ENCODE measurements at regions not wholly inside any gene's neighbourhood (a gene's known extent, or its start where the extent isn't known, plus 50 kb on each side); places are given as distances from the start of the nearest gene placed in this dataset.

DNA sequence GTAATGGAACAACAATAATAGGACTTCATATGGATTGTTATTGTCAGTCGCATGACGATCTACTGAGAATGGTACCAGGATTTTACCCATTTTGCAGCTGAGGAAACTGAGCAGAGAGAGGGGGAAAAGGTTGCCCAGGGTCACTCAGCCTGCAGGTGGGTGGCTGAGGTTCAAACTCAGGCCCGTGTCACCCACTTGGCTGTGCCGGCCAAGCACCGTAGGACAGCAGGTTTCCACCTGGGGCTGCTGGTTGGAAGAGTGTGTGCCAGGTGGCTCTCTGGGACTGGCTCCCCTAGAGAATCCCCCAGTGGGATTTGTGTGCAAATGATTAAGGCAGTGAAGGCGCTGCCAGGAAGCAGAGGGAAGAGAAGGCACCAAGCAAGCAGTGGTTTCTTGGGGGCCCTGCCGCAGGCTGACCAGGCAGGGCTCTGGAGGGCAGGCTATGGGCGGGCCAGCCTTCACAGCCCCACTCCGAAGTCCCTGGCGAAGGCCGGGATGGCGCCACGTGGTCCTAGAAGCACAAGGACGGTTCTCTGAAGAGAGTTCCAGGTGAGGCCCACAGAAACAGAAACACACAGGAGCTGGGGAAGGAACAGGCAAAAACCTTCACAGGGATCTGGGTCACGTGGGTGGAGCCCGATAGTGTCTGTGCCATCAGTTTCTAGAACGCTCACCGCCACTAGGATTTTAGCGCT lies 163.5 kb downstream of the IRF8 start:
- Histone ChIP-seq H3K9me3 (no peaks in the 10 kb centered on the region), H3K4me3 (no peak overlapping the region), H3K4me1 (no peaks in the 10 kb centered on the region), H3K36me3 (no peaks in the 10 kb centered on the region), H3K27me3 (no peaks in the 10 kb centered on the region), H3K27ac (no peak overlapping the region)
- TF ChIP-seq, protein P1, sequence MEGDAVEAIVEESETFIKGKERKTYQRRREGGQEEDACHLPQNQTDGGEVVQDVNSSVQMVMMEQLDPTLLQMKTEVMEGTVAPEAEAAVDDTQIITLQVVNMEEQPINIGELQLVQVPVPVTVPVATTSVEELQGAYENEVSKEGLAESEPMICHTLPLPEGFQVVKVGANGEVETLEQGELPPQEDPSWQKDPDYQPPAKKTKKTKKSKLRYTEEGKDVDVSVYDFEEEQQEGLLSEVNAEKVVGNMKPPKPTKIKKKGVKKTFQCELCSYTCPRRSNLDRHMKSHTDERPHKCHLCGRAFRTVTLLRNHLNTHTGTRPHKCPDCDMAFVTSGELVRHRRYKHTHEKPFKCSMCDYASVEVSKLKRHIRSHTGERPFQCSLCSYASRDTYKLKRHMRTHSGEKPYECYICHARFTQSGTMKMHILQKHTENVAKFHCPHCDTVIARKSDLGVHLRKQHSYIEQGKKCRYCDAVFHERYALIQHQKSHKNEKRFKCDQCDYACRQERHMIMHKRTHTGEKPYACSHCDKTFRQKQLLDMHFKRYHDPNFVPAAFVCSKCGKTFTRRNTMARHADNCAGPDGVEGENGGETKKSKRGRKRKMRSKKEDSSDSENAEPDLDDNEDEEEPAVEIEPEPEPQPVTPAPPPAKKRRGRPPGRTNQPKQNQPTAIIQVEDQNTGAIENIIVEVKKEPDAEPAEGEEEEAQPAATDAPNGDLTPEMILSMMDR (IDR thresholded peaks at IDR 0.05), result no peak
- DNase-seq, result peak in 1 of 4 donors; percentile 53
- no peak for ATAC-seq
- intact Hi-C loops (cut with DNase I), result no loop called here

DNA sequence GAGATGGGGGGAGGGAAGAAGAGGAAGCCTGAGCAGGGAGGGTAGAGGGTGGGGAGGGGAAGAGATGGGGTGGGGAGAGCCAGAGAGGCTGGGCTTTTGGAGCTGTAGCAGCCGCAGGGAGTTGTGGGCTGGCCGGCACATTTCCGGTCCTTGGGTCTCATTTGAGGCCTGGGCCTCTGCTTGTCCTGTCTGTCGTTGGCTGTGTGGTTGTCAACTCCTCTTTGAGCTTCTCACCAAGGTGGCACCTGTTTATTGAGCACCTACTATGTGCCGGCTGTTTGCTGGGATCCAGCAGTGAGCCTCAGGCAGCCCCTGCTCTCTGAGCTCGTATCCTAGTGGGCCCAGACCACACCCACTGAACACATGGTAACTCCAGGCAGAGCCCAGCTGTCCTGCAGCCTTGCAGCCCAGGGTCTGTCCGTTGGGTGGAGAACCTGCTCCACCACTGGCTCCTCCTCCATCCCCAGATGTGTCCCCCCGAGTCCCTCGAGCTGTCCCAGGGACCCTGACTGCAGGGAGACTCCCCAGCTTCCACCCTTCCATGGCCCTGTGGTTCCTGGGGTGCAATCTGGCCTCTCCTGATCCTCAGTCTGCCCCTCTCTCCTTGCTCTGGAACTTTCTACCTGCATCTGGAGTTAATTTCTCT lies 164.9 kb downstream of the IRF8 start:
- no peaks in the 10 kb centered on the region for H3K9me3 ChIP-seq
- H3K27me3 ChIP-seq, result peaks cover 0 to 3% of the 10 kb centered on the region in 2 donors
- ATAC-seq (no peak), DNase-seq (peak in 1 of 4 donors; percentile 53)
- no peaks in the 10 kb centered on the region for H3K4me1 ChIP-seq
- H3K36me3 ChIP-seq, result no peaks in the 10 kb centered on the region
- H3K4me3 ChIP-seq, result no peak overlapping the region
- intact Hi-C loops (cut with DNase I), result no loop called here
- H3K27ac ChIP-seq, result no peak overlapping the region
- TF ChIP-seq, protein P1 (IDR thresholded peaks at IDR 0.05), result no peak

DNA sequence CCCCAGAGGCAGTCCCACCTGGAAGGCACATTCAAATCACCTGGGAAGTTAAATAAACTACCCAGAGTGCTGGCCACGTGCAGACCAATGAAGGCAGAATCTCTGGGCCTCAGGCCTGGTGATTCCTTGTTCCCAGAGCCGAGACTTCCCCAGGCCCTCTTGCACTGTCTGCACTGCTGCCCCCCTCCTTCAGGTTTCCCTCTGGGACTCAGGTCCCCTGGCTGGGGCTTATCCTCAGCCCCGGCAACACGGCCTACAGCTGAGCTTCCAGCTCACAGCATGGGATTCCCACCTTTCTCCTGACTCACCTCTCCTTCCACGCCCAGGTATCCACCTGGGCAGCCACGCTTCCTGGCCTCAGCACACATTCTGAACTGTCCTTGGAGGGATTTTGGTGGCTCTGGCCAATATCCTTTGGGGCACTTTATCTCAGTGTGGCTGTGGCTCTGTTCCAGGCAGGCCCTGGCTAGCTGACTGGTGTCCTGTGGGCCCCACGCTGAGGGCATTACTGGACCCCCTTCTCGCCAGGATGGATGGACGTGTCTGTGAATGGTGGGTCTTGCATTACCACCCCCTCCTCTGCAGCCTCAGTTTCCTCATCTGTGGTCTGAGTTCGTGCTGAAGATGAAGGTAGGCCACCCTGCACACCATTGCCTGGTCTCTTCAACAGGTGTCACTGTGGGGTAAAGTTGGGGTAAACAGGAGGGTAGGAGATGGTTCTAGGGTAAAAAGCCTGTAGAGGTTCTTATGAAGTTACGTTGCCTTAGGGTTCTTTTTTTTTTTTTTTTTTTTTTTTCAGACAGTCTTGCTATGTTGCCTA lies 165.7 kb downstream of the IRF8 start:
- intact Hi-C loops (cut with DNase I), result no loop called here
- Histone ChIP-seq H3K27me3 (peaks cover 0 to 9% of the 10 kb centered on the region in 2 donors), H3K9me3 (no peaks in the 10 kb centered on the region), H3K27ac (no peak overlapping the region), H3K4me3 (no peak overlapping the region), H3K4me1 (no peaks in the 10 kb centered on the region), H3K36me3 (no peaks in the 10 kb centered on the region)
- DNase-seq, result peak in 2 of 4 donors; percentile 26 to 45
- TF ChIP-seq, protein P1 (IDR thresholded peaks at IDR 0.05), result no peak
- no peak for ATAC-seq

DNA sequence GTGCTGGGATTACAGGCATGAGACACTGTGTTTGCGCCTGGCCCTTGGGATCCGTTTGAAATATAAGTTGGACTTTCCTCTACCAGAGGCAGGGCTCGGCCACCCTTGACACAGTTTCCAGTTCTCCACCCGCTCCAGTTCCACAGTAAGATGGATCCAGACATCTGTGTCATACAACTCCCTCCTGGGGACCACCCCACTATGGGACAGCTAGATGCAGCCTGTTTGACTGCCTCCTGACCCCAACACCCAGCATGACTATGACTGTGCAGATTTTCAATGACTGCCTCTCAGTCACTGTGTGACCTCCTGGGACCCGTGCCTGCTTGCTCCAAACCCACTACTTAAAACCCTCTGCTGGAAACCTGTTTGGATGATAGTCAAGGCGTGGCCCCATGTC lies 166.7 kb downstream of the IRF8 start:
- DNase-seq (peak in 1 of 4 donors; percentile 25), ATAC-seq (no peak)
- no peak overlapping the region for H3K27ac ChIP-seq
- no peaks in the 10 kb centered on the region for H3K36me3 ChIP-seq
- intact Hi-C loops (cut with DNase I), result no loop called here
- no peak overlapping the region for H3K4me3 ChIP-seq
- TF ChIP-seq, protein P1 (IDR thresholded peaks at IDR 0.05), result no peak
- H3K27me3 ChIP-seq, result peaks cover 0 to 17% of the 10 kb centered on the region in 2 donors
- no peaks in the 10 kb centered on the region for H3K4me1 ChIP-seq
- no peaks in the 10 kb centered on the region for H3K9me3 ChIP-seq

DNA sequence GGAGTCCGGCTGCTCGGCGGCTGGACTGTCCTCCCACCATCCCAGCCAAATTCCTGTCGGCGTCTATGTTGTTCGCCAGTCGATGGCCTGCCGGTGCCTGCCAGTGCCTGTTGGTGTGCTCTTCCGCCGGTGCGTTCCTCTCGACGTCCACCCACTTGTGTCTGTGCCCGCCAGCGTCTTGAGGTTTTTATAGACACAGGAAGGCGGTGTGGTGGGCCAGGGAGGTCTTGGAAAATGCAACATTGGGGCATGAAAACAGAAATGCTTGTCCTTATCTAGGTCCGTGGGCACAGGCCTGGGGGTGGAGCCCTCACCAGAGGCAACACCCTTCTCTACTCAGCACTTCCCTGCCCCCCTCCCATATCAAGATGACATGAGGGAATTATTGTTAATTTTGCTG lies 167.8 kb downstream of the IRF8 start:
- H3K9me3 ChIP-seq, result no peaks in the 10 kb centered on the region
- H3K27me3 ChIP-seq, result peaks cover 0 to 17% of the 10 kb centered on the region in 2 donors
- DNase-seq (peak in 1 of 4 donors; percentile 31), ATAC-seq (no peak)
- peaks cover 0 to 6% of the 10 kb centered on the region in 2 donors for H3K4me1 ChIP-seq
- no peak overlapping the region for H3K27ac ChIP-seq
- TF ChIP-seq, protein P1 (IDR thresholded peaks at IDR 0.05), result no peak
- no peaks in the 10 kb centered on the region for H3K36me3 ChIP-seq
- H3K4me3 ChIP-seq, result no peak overlapping the region
- intact Hi-C loops (cut with DNase I), result no loop called here
